B cell (primary cell): ENCODE measurements at regions not wholly inside any gene's neighbourhood (a gene's known extent, or its start where the extent isn't known, plus 50 kb on each side); places are given as distances from the start of the nearest gene placed in this dataset.

Source experiments
- ATAC-seq: fragments of 200-7000 bp; cut with Tn5 transposase; one replicate; pipeline ENCODE4 v1.10.0; 2021; ENCODE audit warnings: low read depth, mild to moderate bottlenecking, moderate number of reproducible peaks, moderate library complexity
- CTCF ChIA-PET: fragments of 350-600 bp; sonication (Branson Sonifier 250); formaldehyde crosslinking; loops from one replicate; lab custom pipeline; 2021; ENCODE audit warnings: antibody characterized with exemption, inconsistent platforms; lab: Charles Lee
- POLR2A ChIA-PET: fragments of 350-600 bp; sonication (Branson Sonifier 250); formaldehyde crosslinking; loops from one replicate; lab custom pipeline; 2021; ENCODE audit warnings: antibody characterized with exemption; lab: Charles Lee
- DNase-seq: peaks from one replicate; pipeline ENCODE4 v3.0.0; 2013
- H2AFZ ChIP-seq: 2 replicates; pipeline ENCODE4 v1.6.1; 2012; ENCODE audit warnings: mild to moderate bottlenecking, low read depth, low read length; ENCODE audit not compliant: insufficient read depth, poor library complexity, severe bottlenecking
- H3K27ac ChIP-seq, 2 donors: 1 replicate in 1 of 2; 2 replicates in 1 of 2; pipeline ENCODE4 v1.5.1; 2012 to 2013; ENCODE audit warnings: low read length in 2 of 2, mild to moderate bottlenecking in 2 of 2, moderate library complexity in 1 of 2
- H3K27me3 ChIP-seq, 4 experiments: fragments of 200-600 bp in 1 of 4; sonication (generic) in 1 of 4; replicated peaks in 1 of 4; 1 replicate in 2 of 4; 2 replicates in 2 of 4; pipeline versions ENCODE4 v1.6.1 to v1.7.0; 2013 to 2016; ENCODE audit warnings: low read length in 3 of 4, mild to moderate bottlenecking in 2 of 4, mixed read lengths in 1 of 4, moderate library complexity in 1 of 4; ENCODE audit not compliant: insufficient read depth in 4 of 4, control insufficient read depth in 3 of 4; ENCODE audit errors: control extremely low read depth in 1 of 4
- H3K36me3 ChIP-seq, 2 experiments: replicated peaks in 1 of 2; 1 replicate in 1 of 2; 2 replicates in 1 of 2; pipeline versions ENCODE4 v1.6.1 to v1.7.1; 2013; ENCODE audit warnings: low read length in 1 of 2; ENCODE audit not compliant: insufficient read depth in 2 of 2, control insufficient read depth in 1 of 2; ENCODE audit errors: control extremely low read depth in 1 of 2, extremely low read depth in 1 of 2
- H3K4me1 ChIP-seq, 2 donors: fragments of 200-600 bp in 1 of 2; sonication (generic) in 1 of 2; 1 replicate in 1 of 2; 2 replicates in 1 of 2; pipeline versions ENCODE4 v1.5.1 to v1.6.1; 2013 to 2017; ENCODE audit warnings: low read length in 2 of 2; ENCODE audit not compliant: control insufficient read depth in 2 of 2, insufficient read depth in 2 of 2
- H3K4me2 ChIP-seq: replicated peaks from 2 replicates; pipeline ENCODE3; 2012; ENCODE audit warnings: mild to moderate bottlenecking, low read depth, low read length; ENCODE audit not compliant: poor library complexity, severe bottlenecking
- H3K4me3 ChIP-seq, 5 experiments: fragments of 200-600 bp in 1 of 5; sonication (generic) in 1 of 5; 1 replicate in 3 of 5; 2 replicates in 2 of 5; pipeline versions ENCODE4 v1.5.1 to v1.7.0; 2011 to 2016; ENCODE audit warnings: low read length in 4 of 5, mild to moderate bottlenecking in 4 of 5, low read depth in 2 of 5, control low read depth in 1 of 5, moderate library complexity in 1 of 5; ENCODE audit not compliant: insufficient read depth in 1 of 5; ENCODE audit errors: control extremely low read depth in 1 of 5, extremely low read depth in 1 of 5
- H3K79me2 ChIP-seq: fragments of 200-600 bp; sonication (generic); one replicate; pipeline ENCODE4 v1.6.0; 2016; ENCODE audit warnings: low read length; ENCODE audit not compliant: control insufficient read depth, insufficient read depth
- H3K9ac ChIP-seq: fragments of 200-600 bp; sonication (generic); 2 replicates; pipeline ENCODE4 v1.6.1; 2017; ENCODE audit warnings: mild to moderate bottlenecking, low read length, moderate library complexity
- H3K9me3 ChIP-seq, 3 donors: one replicate each; pipeline versions ENCODE4 v1.6.1 to v1.7.1; 2013; ENCODE audit warnings: low read length in 2 of 3; ENCODE audit not compliant: control insufficient read depth in 2 of 3, insufficient read depth in 1 of 3; ENCODE audit errors: control extremely low read depth in 1 of 3
- H4K20me1 ChIP-seq: 2 replicates; pipeline ENCODE4 v1.6.0; 2012; ENCODE audit warnings: mild to moderate bottlenecking, low read length; ENCODE audit not compliant: insufficient read depth, control insufficient read depth, poor library complexity, severe bottlenecking
- H3K27ac Mint-ChIP-seq: one replicate; pipeline ENCODE4 v1.8.0; 2021; ENCODE audit warnings: mixed read lengths
- H3K27me3 Mint-ChIP-seq: one replicate; pipeline ENCODE4 v1.8.0; 2021; ENCODE audit warnings: mixed read lengths
- H3K4me1 Mint-ChIP-seq: one replicate; pipeline ENCODE4 v1.8.0; 2021; ENCODE audit warnings: mixed read lengths
- H3K4me3 Mint-ChIP-seq: one replicate; pipeline ENCODE4 v1.8.0; 2021; ENCODE audit warnings: mixed read lengths
- H3K9me3 Mint-ChIP-seq: one replicate; pipeline ENCODE4 v1.8.0; 2022; ENCODE audit warnings: mixed read lengths; ENCODE audit not compliant: insufficient read depth
- CTCF ChIP-seq: fragments of 200-600 bp; IDR thresholded peaks from one replicate; pipeline ENCODE4 v1.8.0; 2022; ENCODE audit warnings: antibody characterized with exemption, mild to moderate bottlenecking
- EZH2 ChIP-seq: IDR thresholded peaks from 2 replicates; pipeline ENCODE4 v1.6.1; 2012; ENCODE audit warnings: borderline replicate concordance, low read depth, mild to moderate bottlenecking, moderate library complexity, low read length; ENCODE audit not compliant: insufficient read depth, poor library complexity, severe bottlenecking
- WGBS: methylation state at CpG from one replicate; pipeline ENCODE4 v1.1.5; 2013; ENCODE audit warnings: missing lambda C conversion rate; ENCODE audit not compliant: insufficient coverage; 5-methylcytosine and 5-hydroxymethylcytosine counted together
- intact Hi-C: fragments of 100-400 bp; cut with micrococcal nuclease; formaldehyde crosslinking; loops from one replicate; pipeline ENCODE4 v1.10.0; 2022

- no peaks in the 10 kb centered on the region for H3K79me2 ChIP-seq
- Mint-ChIP-seq H3K4me3 (no peak overlapping the region), H3K27me3 (no peaks in the 10 kb centered on the region), H3K9me3 (peaks cover 2% of the 10 kb centered on the region), H3K27ac (no peak overlapping the region), H3K4me1 (no peaks in the 10 kb centered on the region)
- H4K20me1 ChIP-seq: no peaks in the 10 kb centered on the region
- no peak overlapping the region for H3K27ac ChIP-seq
- no peak overlapping the region for H3K9ac ChIP-seq
- ATAC-seq (no peak), DNase-seq (no peak)
- TF ChIP-seq EZH2: no peak
- TF ChIP-seq CTCF: no peak
- H3K4me2 ChIP-seq: no peak overlapping the region
- intact Hi-C loops: no loop called here
- no peaks in the 10 kb centered on the region for H3K36me3 ChIP-seq
- peaks cover 0 to 4% (median 0%) of the 10 kb centered on the region in 3 donors for H3K9me3 ChIP-seq
- no peak overlapping the region for H2AFZ ChIP-seq
- 81% methylated on average over 1 of the region's 2 CpGs for WGBS
- ChIA-PET POLR2A (no interaction called here), CTCF (no interaction called here)
- H3K4me3 ChIP-seq: no peak overlapping the region
- no peaks in the 10 kb centered on the region for H3K4me1 ChIP-seq
- no peaks in the 10 kb centered on the region for H3K27me3 ChIP-seq
Observed at GRCh38 chr14:98069712-98070171, 1202.3 kb downstream of the BCL11B start.

DNA sequence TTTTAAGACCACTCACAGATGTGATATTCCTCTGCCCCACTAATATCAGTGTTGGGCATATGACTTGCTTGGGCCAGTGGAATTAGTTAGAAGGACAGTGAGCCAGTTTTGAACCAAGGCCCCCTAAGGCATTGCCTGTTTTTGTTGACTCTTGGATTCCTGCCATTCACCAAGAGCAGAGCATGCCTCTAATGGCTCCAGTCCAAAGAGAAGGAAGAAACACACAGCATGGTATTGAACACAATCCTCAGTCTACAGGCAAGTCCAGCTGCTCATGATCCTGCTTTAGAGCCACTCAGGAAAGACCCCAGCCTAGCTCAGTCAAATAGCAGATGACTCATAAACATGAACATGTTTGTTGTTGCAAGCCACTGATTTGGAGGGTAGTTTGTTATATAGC lies 1201.5 kb downstream of the BCL11B start:
- ATAC-seq (no peak), DNase-seq (no peak)
- TF ChIP-seq CTCF (no peak), EZH2 (no peak)
- ChIA-PET CTCF (no interaction called here), POLR2A (no interaction called here)
- no peak overlapping the region for H3K9ac ChIP-seq
- H3K27me3 Mint-ChIP-seq: no peaks in the 10 kb centered on the region
- no peak overlapping the region for H3K4me2 ChIP-seq
- H3K36me3 ChIP-seq: no peaks in the 10 kb centered on the region
- H3K9me3 Mint-ChIP-seq: peaks cover 2% of the 10 kb centered on the region
- H3K4me1 ChIP-seq: no peaks in the 10 kb centered on the region
- H3K4me3 ChIP-seq: no peak overlapping the region
- no peaks in the 10 kb centered on the region for H3K27me3 ChIP-seq
- H4K20me1 ChIP-seq: no peaks in the 10 kb centered on the region
- no peaks in the 10 kb centered on the region for H3K4me1 Mint-ChIP-seq
- no peak overlapping the region for H3K27ac Mint-ChIP-seq
- H3K4me3 Mint-ChIP-seq: no peak overlapping the region
- H2AFZ ChIP-seq: no peak overlapping the region
- H3K9me3 ChIP-seq: peaks cover 0 to 4% (median 0%) of the 10 kb centered on the region in 3 donors
- intact Hi-C loops: no loop called here
- H3K79me2 ChIP-seq: no peaks in the 10 kb centered on the region
- H3K27ac ChIP-seq: no peak overlapping the region
